GM18907 (cell line): ENCODE measurements at regions not wholly inside any gene's neighbourhood (a gene's known extent, or its start where the extent isn't known, plus 50 kb on each side); places are given as distances from the start of the nearest gene placed in this dataset.
"Not testable (repeated sequence)": the region's sequence is repeated elsewhere in the genome, so short reads cannot be mapped to it uniquely, and the experiment has no call there.

Experiments used
- ATAC-seq: cut with Tn5 transposase; IDR thresholded peaks from one replicate; pipeline ENCODE4 v1.9.1; 2021; ENCODE audit warnings: mild to moderate bottlenecking, moderate library complexity; ENCODE audit not compliant: unreplicated experiment

- no peak for ATAC-seq
Measured at GRCh38 chr9:12195456-12195855, 497.7 kb upstream of the TYRP1 start.

GRCh38 chr9:12204512-12204911, 488.7 kb upstream of the TYRP1 start:
- no peak for ATAC-seq

GRCh38 chr9:12212860-12213259, 480.3 kb upstream of the TYRP1 start:
- ATAC-seq: no peak

- ATAC-seq: no peak
Measured at GRCh38 chr9:12221470-12221869, 471.7 kb upstream of the TYRP1 start.

GRCh38 chr9:12224449-12224848, 468.7 kb upstream of the TYRP1 start:
- no peak for ATAC-seq

- ATAC-seq: no peak
Measured at GRCh38 chr9:12230708-12231107, 462.5 kb upstream of the TYRP1 start.

GRCh38 chr9:12231832-12232231, 461.4 kb upstream of the TYRP1 start:
- no peak for ATAC-seq

GRCh38 chr9:12232836-12233235, 460.3 kb upstream of the TYRP1 start:
- ATAC-seq: no peak

- no peak for ATAC-seq
Measured at GRCh38 chr9:12253941-12254340, 439.2 kb upstream of the TYRP1 start.

- ATAC-seq: no peak
Measured at GRCh38 chr9:12266758-12267157, 426.4 kb upstream of the TYRP1 start.

- ATAC-seq: no peak
Measured at GRCh38 chr9:12271421-12271891, 421.7 kb upstream of the TYRP1 start.

GRCh38 chr9:12272471-12273120, 420.6 kb upstream of the TYRP1 start:
- no peak for ATAC-seq

GRCh38 chr9:12274577-12274976, 418.6 kb upstream of the TYRP1 start:
- no peak for ATAC-seq

GRCh38 chr9:12276505-12276904, 416.7 kb upstream of the TYRP1 start:
- no peak for ATAC-seq

- ATAC-seq: no peak
Measured at GRCh38 chr9:12289711-12290110, 403.5 kb upstream of the TYRP1 start.

GRCh38 chr9:12290166-12290869, 402.9 kb upstream of the TYRP1 start:
- ATAC-seq: no peak

GRCh38 chr9:12305211-12305610, 388.0 kb upstream of the TYRP1 start:
- no peak for ATAC-seq

- ATAC-seq: no peak
Measured at GRCh38 chr9:12314589-12314988, 378.6 kb upstream of the TYRP1 start.

GRCh38 chr9:12318732-12319685, 374.2 kb upstream of the TYRP1 start:
- ATAC-seq: no peak

GRCh38 chr9:12329623-12329985, 363.6 kb upstream of the TYRP1 start:
- ATAC-seq: no peak

- ATAC-seq: not testable (repeated sequence)
Measured at GRCh38 chr9:12333966-12334365, 359.2 kb upstream of the TYRP1 start.
